IMR-90 (cell line): ENCODE measurements at regions not wholly inside any gene's neighbourhood (a gene's known extent, or its start where the extent isn't known, plus 50 kb on each side); places are given as distances from the start of the nearest gene placed in this dataset.
"Not testable (repeated sequence)": the region's sequence is repeated elsewhere in the genome, so short reads cannot be mapped to it uniquely, and the experiment has no call there.

Source experiments
- BHLHE40 ChIP-seq: fragments of 150-350 bp; IDR thresholded peaks from 2 replicates; pipeline ENCODE4 v1.6.1; 2016; ENCODE audit warnings: mild to moderate bottlenecking, low read depth, low read length
- POLR2A ChIP-seq: IDR thresholded peaks from 2 replicates; pipeline ENCODE4 v1.6.1; 2012; ENCODE audit warnings: mild to moderate bottlenecking, low read depth, low read length

GRCh38 chr11:23484618-23485017, 624.3 kb upstream of the CCDC179 start:
- not testable (repeated sequence) for TF ChIP-seq POLR2A, BHLHE40
